GM18498 (cell line): ENCODE measurements at regions not wholly inside any gene's neighbourhood (a gene's known extent, or its start where the extent isn't known, plus 50 kb on each side); places are given as distances from the start of the nearest gene placed in this dataset.

Source experiments
- ATAC-seq: cut with Tn5 transposase; IDR thresholded peaks from one replicate; pipeline ENCODE4 v1.9.1; 2021; ENCODE audit warnings: mild to moderate bottlenecking, moderate library complexity; ENCODE audit not compliant: unreplicated experiment

- ATAC-seq: no peak
These were observed 55.1 kb downstream of the KIF4B start for GRCh38 chr5:155068616-155069100.

- no peak for ATAC-seq
These were observed 56.4 kb downstream of the KIF4B start for GRCh38 chr5:155069961-155070360.

- ATAC-seq: no peak
These were observed 57.2 kb downstream of the KIF4B start for GRCh38 chr5:155070781-155071180.

- ATAC-seq: no peak
These were observed 62.8 kb downstream of the KIF4B start for GRCh38 chr5:155076379-155076778.

GRCh38 chr5:155079698-155080097, 66.1 kb downstream of the KIF4B start:
- no peak for ATAC-seq

- ATAC-seq: no peak
These were observed 67.2 kb downstream of the KIF4B start for GRCh38 chr5:155080721-155081120.

GRCh38 chr5:155081618-155082017, 68.1 kb downstream of the KIF4B start:
- ATAC-seq: no peak

GRCh38 chr5:155082401-155082800, 68.8 kb downstream of the KIF4B start:
- no peak for ATAC-seq

GRCh38 chr5:155085282-155085989, 71.9 kb downstream of the KIF4B start:
- ATAC-seq: no peak

- ATAC-seq: no peak
These were observed 73.5 kb downstream of the KIF4B start for GRCh38 chr5:155087036-155087435.

GRCh38 chr5:155088811-155089210, 75.3 kb downstream of the KIF4B start:
- no peak for ATAC-seq

- ATAC-seq: no peak
These were observed 76.1 kb downstream of the KIF4B start for GRCh38 chr5:155089643-155090042.

- no peak for ATAC-seq
These were observed 77.6 kb downstream of the KIF4B start for GRCh38 chr5:155091063-155091648.

- no peak for ATAC-seq
These were observed 78.5 kb downstream of the KIF4B start for GRCh38 chr5:155091768-155092717.

GRCh38 chr5:155094455-155094854, 80.9 kb downstream of the KIF4B start:
- ATAC-seq: no peak

GRCh38 chr5:155097995-155098394, 84.4 kb downstream of the KIF4B start:
- no peak for ATAC-seq

- no peak for ATAC-seq
These were observed 84.9 kb downstream of the KIF4B start for GRCh38 chr5:155098433-155098832.

- ATAC-seq: no peak
These were observed 88.1 kb downstream of the KIF4B start for GRCh38 chr5:155101697-155102096.

- ATAC-seq: no peak
These were observed 89.6 kb downstream of the KIF4B start for GRCh38 chr5:155103146-155103545.

- ATAC-seq: no peak
These were observed 90.9 kb downstream of the KIF4B start for GRCh38 chr5:155104441-155104840.

- no peak for ATAC-seq
These were observed 92.7 kb downstream of the KIF4B start for GRCh38 chr5:155106221-155106620.
